ENCODE measurements at regions not wholly inside any gene's neighbourhood (a gene's known extent, or its start where the extent isn't known, plus 50 kb on each side); places are given as distances from the start of the nearest gene placed in this dataset.

DNA sequence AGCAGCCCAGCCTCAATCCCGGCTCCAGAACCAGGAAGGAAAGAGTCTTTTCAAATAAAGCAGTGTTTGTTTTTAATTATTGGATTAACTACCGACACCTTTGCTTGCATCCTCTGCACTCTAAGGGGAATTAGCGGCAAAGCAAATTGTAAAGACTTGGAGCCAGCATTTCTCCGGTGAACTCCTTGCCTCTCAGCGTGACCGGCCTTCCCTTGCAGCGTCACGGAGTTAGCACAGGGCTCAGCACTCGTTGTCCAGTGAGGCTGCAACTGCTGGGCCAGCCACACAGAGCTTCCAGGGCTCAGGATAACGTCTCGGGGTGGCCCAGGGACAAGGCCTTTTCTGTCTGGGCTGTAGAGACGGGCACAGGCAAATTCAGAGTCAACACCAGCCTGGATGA is 180.6 kb downstream of the OLFM1 start:
- Histone ChIP-seq H3K9me2 (replicated peaks; ENCODE audit: low read depth, low read length) (no peaks in the 10 kb centered on the region), H2AFZ (ENCODE audit: low read length) (no peak overlapping the region), H3K9me3 (ENCODE audit: insufficient read depth, low read depth, low read length) (no peaks in the 10 kb centered on the region), H3K36me3 (ENCODE audit: insufficient read depth, low read length) (no peaks in the 10 kb centered on the region), H3K4me1 (ENCODE audit: insufficient read depth, low read length, poor library complexity, severe bottlenecking) (peaks cover 46% of the 10 kb centered on the region), H3K4me2 (ENCODE audit: low read depth, low read length, poor library complexity, severe bottlenecking) (peak overlapping the region; percentile 83), H3K79me2 (ENCODE audit: insufficient read depth, low read length) (no peaks in the 10 kb centered on the region), H3F3A (ENCODE audit: low read depth) (no peaks in the 10 kb centered on the region), H3K4me3 (ENCODE audit: low read length, poor library complexity, severe bottlenecking) (peak overlapping the region; percentile 57), H3K9ac (ENCODE audit: low read depth, low read length, poor library complexity, severe bottlenecking) (peak overlapping the region; percentile 71), H3K27me3 (ENCODE audit: insufficient read depth, low read length, poor library complexity, severe bottlenecking) (no peaks in the 10 kb centered on the region), H4K20me1 (ENCODE audit: insufficient read depth, low read length, poor library complexity, severe bottlenecking) (no peaks in the 10 kb centered on the region)
- no peak for TF ChIP-seq EZH2phosphoT487 (IDR thresholded peaks at IDR 0.05; ENCODE audit: borderline replicate concordance)
- TF ChIP-seq, protein P1, sequence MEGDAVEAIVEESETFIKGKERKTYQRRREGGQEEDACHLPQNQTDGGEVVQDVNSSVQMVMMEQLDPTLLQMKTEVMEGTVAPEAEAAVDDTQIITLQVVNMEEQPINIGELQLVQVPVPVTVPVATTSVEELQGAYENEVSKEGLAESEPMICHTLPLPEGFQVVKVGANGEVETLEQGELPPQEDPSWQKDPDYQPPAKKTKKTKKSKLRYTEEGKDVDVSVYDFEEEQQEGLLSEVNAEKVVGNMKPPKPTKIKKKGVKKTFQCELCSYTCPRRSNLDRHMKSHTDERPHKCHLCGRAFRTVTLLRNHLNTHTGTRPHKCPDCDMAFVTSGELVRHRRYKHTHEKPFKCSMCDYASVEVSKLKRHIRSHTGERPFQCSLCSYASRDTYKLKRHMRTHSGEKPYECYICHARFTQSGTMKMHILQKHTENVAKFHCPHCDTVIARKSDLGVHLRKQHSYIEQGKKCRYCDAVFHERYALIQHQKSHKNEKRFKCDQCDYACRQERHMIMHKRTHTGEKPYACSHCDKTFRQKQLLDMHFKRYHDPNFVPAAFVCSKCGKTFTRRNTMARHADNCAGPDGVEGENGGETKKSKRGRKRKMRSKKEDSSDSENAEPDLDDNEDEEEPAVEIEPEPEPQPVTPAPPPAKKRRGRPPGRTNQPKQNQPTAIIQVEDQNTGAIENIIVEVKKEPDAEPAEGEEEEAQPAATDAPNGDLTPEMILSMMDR (conservative IDR thresholded peaks at IDR 0.05; ENCODE audit: low read length): no peak

DNA sequence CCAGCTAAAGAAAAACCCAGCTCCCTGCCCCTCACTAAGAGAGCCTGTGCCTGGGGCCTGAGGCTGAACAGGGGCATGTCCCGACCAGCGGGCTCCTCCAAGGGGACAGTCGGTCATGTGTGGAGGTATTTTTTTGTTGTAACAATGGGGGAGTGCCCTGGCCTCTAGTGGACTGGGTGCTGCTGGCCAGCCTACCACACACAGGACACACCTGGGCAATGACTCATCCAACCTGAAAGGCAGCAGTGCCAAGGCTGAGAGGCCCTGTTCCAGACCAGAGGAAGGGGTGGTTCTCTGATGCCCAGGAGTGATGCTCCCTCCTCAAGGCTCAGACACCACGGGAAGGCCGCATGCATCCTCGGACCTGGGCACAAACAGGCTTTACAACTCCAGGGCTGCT is 181.5 kb downstream of the OLFM1 start:
- Histone ChIP-seq H3K4me1 (ENCODE audit: insufficient read depth, low read length, poor library complexity, severe bottlenecking) (peaks cover 41% of the 10 kb centered on the region), H3K27me3 (ENCODE audit: insufficient read depth, low read length, poor library complexity, severe bottlenecking) (no peaks in the 10 kb centered on the region), H3F3A (ENCODE audit: low read depth) (no peaks in the 10 kb centered on the region), H3K79me2 (ENCODE audit: insufficient read depth, low read length) (no peaks in the 10 kb centered on the region), H4K20me1 (ENCODE audit: insufficient read depth, low read length, poor library complexity, severe bottlenecking) (no peaks in the 10 kb centered on the region), H3K9me3 (ENCODE audit: insufficient read depth, low read depth, low read length) (no peaks in the 10 kb centered on the region), H3K4me3 (ENCODE audit: low read length, poor library complexity, severe bottlenecking) (no peak overlapping the region), H3K9ac (ENCODE audit: low read depth, low read length, poor library complexity, severe bottlenecking) (peak overlapping the region; percentile 71), H3K4me2 (ENCODE audit: low read depth, low read length, poor library complexity, severe bottlenecking) (peak overlapping the region; percentile 35), H3K9me2 (replicated peaks; ENCODE audit: low read depth, low read length) (no peaks in the 10 kb centered on the region), H2AFZ (ENCODE audit: low read length) (no peak overlapping the region), H3K36me3 (ENCODE audit: insufficient read depth, low read length) (no peaks in the 10 kb centered on the region)
- no peak for TF ChIP-seq EZH2phosphoT487 (IDR thresholded peaks at IDR 0.05; ENCODE audit: borderline replicate concordance)
- TF ChIP-seq, protein P1 (conservative IDR thresholded peaks at IDR 0.05; ENCODE audit: low read length): no peak

DNA sequence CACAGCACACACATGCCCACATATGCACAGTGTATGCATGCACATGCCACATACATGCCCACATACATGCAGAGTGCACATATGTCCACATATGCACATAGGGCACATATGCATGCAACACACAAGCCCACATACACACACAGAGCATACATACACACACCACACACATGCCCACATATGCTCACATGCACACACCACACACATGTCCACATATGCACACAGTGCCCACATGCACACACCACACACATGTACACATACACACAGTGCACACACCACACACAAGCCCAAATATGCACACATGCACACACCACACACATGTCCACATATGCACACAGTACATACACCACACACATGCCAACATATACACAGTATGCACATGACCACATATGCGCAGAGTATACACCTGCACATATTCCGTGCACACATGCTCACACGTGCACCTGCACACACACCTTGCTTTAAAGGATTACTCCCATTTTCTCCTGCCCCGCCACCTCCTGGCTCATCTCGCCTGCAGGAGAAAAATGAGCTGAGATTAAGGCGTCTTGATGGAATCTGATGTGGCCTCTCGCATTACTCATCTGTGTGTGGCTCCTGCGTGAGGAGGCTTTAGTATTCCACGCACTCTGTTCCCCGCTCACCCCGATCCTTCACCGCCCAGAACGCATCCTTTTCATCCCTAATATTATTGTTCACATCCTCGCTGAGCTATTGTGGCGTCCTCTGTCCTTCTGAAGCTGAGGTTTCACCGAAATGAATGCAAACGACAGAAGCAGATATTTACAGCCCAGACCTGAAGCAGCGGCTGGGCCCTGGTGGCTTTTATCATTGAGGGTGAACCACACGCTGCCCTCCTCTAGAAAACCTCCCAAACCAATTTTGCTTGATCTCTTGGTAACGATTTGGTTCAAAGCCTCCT is 182.7 kb downstream of the OLFM1 start:
- no peaks in the 10 kb centered on the region for H4K20me1 ChIP-seq (ENCODE audit: insufficient read depth, low read length, poor library complexity, severe bottlenecking)
- H3K4me3 ChIP-seq (ENCODE audit: low read length, poor library complexity, severe bottlenecking): no peak overlapping the region
- no peaks in the 10 kb centered on the region for H3K27me3 ChIP-seq (ENCODE audit: insufficient read depth, low read length, poor library complexity, severe bottlenecking)
- no peaks in the 10 kb centered on the region for H3K9me2 ChIP-seq (replicated peaks; ENCODE audit: low read depth, low read length)
- no peaks in the 10 kb centered on the region for H3K36me3 ChIP-seq (ENCODE audit: insufficient read depth, low read length)
- H3K9me3 ChIP-seq (ENCODE audit: insufficient read depth, low read depth, low read length): no peaks in the 10 kb centered on the region
- H3K79me2 ChIP-seq (ENCODE audit: insufficient read depth, low read length): no peaks in the 10 kb centered on the region
- H2AFZ ChIP-seq (ENCODE audit: low read length): no peak overlapping the region
- no peak overlapping the region for H3K4me2 ChIP-seq (ENCODE audit: low read depth, low read length, poor library complexity, severe bottlenecking)
- no peak overlapping the region for H3K9ac ChIP-seq (ENCODE audit: low read depth, low read length, poor library complexity, severe bottlenecking)
- TF ChIP-seq, protein P1 (conservative IDR thresholded peaks at IDR 0.05; ENCODE audit: low read length): no peak
- no peak for TF ChIP-seq EZH2phosphoT487 (IDR thresholded peaks at IDR 0.05; ENCODE audit: borderline replicate concordance)
- peaks cover 35% of the 10 kb centered on the region for H3K4me1 ChIP-seq (ENCODE audit: insufficient read depth, low read length, poor library complexity, severe bottlenecking)
- no peaks in the 10 kb centered on the region for H3F3A ChIP-seq (ENCODE audit: low read depth)

Measured in Loucy (cell line).